ENCODE measurements at regions not wholly inside any gene's neighbourhood (a gene's known extent, or its start where the extent isn't known, plus 50 kb on each side); places are given as distances from the start of the nearest gene placed in this dataset.

DNA sequence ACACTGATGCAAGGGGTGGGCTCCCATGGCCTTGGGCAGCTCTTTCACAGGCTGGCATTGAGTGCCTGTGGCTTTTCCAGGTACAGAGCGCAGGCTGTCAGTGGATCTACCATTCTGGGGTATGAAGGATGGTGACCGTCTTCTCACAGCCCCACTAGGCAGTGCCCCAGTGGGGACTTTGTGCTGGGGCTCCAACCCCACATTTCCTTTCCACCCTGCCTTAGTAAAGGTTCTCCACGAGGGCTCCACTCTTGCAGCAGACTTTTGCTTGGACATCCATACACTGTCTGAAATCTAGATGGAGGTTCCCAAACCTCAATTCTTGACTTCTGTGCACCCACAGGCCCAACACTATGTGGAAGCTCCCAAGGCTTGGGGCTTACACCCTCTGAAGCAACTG lies 107.9 kb upstream of the ECI2 start:
- Histone ChIP-seq H3K4me2 (ENCODE audit: low read length) (no peak overlapping the region), H3F3A (ENCODE audit: insufficient read depth, low read length) (no peaks in the 10 kb centered on the region), H3K4me1 (ENCODE audit: insufficient read depth, low read length, severe bottlenecking) (no peaks in the 10 kb centered on the region), H3K79me2 (ENCODE audit: insufficient read depth, low read length) (no peaks in the 10 kb centered on the region), H3K27me3 (ENCODE audit: insufficient read depth, low read length) (no peaks in the 10 kb centered on the region; the same call in 1 of the 2 replicates), H2AFZ (ENCODE audit: low read length) (no peak overlapping the region), H3K27ac (ENCODE audit: low read depth, low read length, poor library complexity, severe bottlenecking) (no peak overlapping the region), H3K9me2 (ENCODE audit: low read depth, low read length) (no peaks in the 10 kb centered on the region), H3K9ac (ENCODE audit: low read length) (no peak overlapping the region), H3K36me3 (ENCODE audit: insufficient read depth, low read length) (no peaks in the 10 kb centered on the region; the same call in 1 of the 2 replicates), H3K9me3 (ENCODE audit: low read length) (no peaks in the 10 kb centered on the region), H4K20me1 (ENCODE audit: insufficient read depth, low read length) (no peaks in the 10 kb centered on the region), H3K4me3 (ENCODE audit: low read depth, low read length, poor library complexity, severe bottlenecking) (no peak overlapping the region)
- TF ChIP-seq CTCF (IDR thresholded peaks at IDR 0.05; ENCODE audit: low read length): no peak

DNA sequence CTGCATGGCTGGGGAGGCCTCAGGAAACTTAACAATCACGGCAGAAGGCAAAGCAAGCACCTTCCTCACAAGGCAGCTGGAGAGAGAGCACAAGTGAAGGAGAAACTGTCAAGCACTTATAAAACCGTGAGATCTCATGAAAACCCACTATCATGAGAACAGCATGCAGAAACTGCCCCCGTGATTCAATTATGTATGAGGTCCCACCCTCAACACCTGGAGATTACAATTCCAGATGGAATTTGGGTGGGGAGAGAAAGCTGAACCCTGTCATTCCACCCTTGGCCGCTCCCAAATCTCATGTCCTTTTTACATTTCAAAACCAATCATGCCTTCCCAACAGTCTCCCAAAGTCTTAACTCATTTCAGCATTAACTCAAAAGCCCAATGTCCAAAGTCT lies 107.2 kb upstream of the ECI2 start:
- no peaks in the 10 kb centered on the region for H3K79me2 ChIP-seq (ENCODE audit: insufficient read depth, low read length)
- H3K27ac ChIP-seq (ENCODE audit: low read depth, low read length, poor library complexity, severe bottlenecking): no peak overlapping the region
- no peak overlapping the region for H2AFZ ChIP-seq (ENCODE audit: low read length)
- no peaks in the 10 kb centered on the region for H3K4me1 ChIP-seq (ENCODE audit: insufficient read depth, low read length, severe bottlenecking)
- no peak for TF ChIP-seq EZH2 (IDR thresholded peaks at IDR 0.05; ENCODE audit: borderline replicate concordance, low read length)
- no peak for TF ChIP-seq CTCF (IDR thresholded peaks at IDR 0.05; ENCODE audit: low read length)
- H3K4me3 ChIP-seq (ENCODE audit: low read depth, low read length, poor library complexity, severe bottlenecking): no peak overlapping the region
- H3F3A ChIP-seq (ENCODE audit: insufficient read depth, low read length): no peaks in the 10 kb centered on the region
- no peaks in the 10 kb centered on the region; the same call in 1 of the 2 replicates for H3K36me3 ChIP-seq (ENCODE audit: insufficient read depth, low read length)
- no peaks in the 10 kb centered on the region; the same call in 1 of the 2 replicates for H3K27me3 ChIP-seq (ENCODE audit: insufficient read depth, low read length)
- H3K9me2 ChIP-seq (ENCODE audit: low read depth, low read length): no peaks in the 10 kb centered on the region
- no peaks in the 10 kb centered on the region for H4K20me1 ChIP-seq (ENCODE audit: insufficient read depth, low read length)
- no peak overlapping the region for H3K9ac ChIP-seq (ENCODE audit: low read length)
- no peaks in the 10 kb centered on the region for H3K9me3 ChIP-seq (ENCODE audit: low read length)
- H3K4me2 ChIP-seq (ENCODE audit: low read length): no peak overlapping the region

DNA sequence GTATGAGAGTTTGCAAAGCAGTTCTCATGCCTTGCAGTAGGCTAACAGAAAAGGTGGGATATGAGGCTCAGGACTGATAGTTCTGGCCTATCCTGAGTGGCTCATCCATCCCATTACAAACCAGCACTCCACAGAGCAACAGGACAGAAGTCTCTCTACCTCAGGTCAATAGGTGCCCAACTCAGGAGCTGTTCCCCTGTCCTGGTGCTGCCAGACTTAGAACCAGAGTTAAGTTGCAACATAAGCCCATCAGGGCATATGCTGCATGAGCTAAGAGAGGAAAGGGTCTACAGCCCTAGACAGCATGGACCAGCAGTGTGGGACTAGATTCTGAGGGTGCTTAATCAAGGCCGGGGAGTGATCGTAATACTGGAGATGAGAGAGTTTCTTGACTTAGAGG lies 104.8 kb upstream of the ECI2 start:
- no peaks in the 10 kb centered on the region for H3K79me2 ChIP-seq (ENCODE audit: insufficient read depth, low read length)
- H3K4me3 ChIP-seq (ENCODE audit: low read depth, low read length, poor library complexity, severe bottlenecking): no peak overlapping the region
- no peaks in the 10 kb centered on the region; the same call in 1 of the 2 replicates for H3K27me3 ChIP-seq (ENCODE audit: insufficient read depth, low read length)
- no peaks in the 10 kb centered on the region for H3F3A ChIP-seq (ENCODE audit: insufficient read depth, low read length)
- H2AFZ ChIP-seq (ENCODE audit: low read length): no peak overlapping the region
- H3K9me3 ChIP-seq (ENCODE audit: low read length): no peaks in the 10 kb centered on the region
- TF ChIP-seq CTCF (IDR thresholded peaks at IDR 0.05; ENCODE audit: low read length): no peak
- no peak for TF ChIP-seq EZH2 (IDR thresholded peaks at IDR 0.05; ENCODE audit: borderline replicate concordance, low read length)
- H3K36me3 ChIP-seq (ENCODE audit: insufficient read depth, low read length): no peaks in the 10 kb centered on the region
- no peaks in the 10 kb centered on the region for H4K20me1 ChIP-seq (ENCODE audit: insufficient read depth, low read length)
- no peaks in the 10 kb centered on the region for H3K4me1 ChIP-seq (ENCODE audit: insufficient read depth, low read length, severe bottlenecking)
- no peak overlapping the region for H3K27ac ChIP-seq (ENCODE audit: low read depth, low read length, poor library complexity, severe bottlenecking)
- H3K9me2 ChIP-seq (ENCODE audit: low read depth, low read length): no peaks in the 10 kb centered on the region
- no peak overlapping the region for H3K9ac ChIP-seq (ENCODE audit: low read length)
- no peak overlapping the region for H3K4me2 ChIP-seq (ENCODE audit: low read length)

All from OCI-LY1 (cell line).